GM18505 (cell line): ENCODE measurements at regions not wholly inside any gene's neighbourhood (a gene's known extent, or its start where the extent isn't known, plus 50 kb on each side); places are given as distances from the start of the nearest gene placed in this dataset.
A peak's percentile ranks its signal among the peaks of the same experiment; 100 is the strongest.

Experiments
- ATAC-seq: cut with Tn5 transposase; IDR thresholded peaks from one replicate; pipeline ENCODE4 v1.9.1; 2021; ENCODE audit not compliant: unreplicated experiment
- POLR2A ChIP-seq: IDR thresholded peaks from 4 replicates; pipeline ENCODE4 v1.6.1; 2011; ENCODE audit warnings: borderline replicate concordance; ENCODE audit not compliant: insufficient read depth, insufficient read length; ENCODE audit errors: extremely low read depth

DNA sequence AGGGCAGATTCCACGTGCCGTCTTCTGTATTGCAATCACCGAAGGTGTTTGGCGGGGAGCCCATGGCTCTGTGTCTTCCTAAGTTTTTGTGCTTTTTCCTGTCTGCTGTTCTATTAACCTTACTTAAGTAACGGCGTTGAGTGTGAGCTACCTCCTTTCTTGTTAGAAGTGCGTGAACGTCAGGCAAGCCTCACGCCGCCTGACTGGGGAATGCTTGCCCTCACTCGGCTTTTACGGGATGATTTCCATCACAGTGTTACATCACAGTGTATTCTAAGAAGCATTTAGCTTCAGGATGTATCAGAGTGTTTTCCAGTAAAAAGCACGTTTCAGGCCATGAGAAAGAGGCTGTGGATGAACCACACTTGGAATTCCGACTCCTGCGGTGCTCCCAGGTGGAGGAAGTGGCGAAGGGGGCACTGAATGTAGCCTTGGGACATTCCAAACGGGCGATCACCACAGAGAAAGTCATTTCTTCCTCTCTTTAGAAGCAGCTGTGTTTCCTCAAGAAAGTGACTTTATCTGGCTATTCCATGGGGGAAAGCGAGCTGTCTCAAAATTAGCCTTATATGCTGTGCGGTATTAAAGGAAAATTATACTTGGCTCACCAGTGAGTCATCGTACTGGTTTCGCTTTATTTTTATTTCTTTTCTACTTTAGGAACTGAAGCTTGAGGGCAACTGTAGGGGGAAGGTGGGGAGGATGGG lies 290.7 kb downstream of the KLF6 start:
- TF ChIP-seq POLR2A = no peak
- ATAC-seq = no peak

DNA sequence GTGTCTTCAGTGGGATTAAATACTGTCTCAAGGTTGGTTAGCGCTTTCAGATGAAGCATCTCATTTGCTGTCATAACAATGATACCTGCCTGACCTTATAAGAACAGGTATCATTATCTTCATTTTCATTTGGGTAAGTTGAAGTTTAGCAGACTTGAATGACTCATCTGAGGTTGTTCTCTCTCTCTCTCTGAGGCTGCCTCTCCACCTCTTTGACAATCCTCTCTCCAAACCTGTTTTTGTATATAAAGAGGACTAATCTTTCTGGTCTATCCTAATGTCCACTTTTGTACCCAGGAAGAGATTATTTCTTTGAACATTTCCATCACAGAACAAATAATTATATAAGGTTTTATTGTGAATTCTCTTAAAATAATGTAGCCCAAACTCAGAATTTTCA lies 291.4 kb downstream of the KLF6 start:
- ATAC-seq = no peak
- no peak for TF ChIP-seq POLR2A

DNA sequence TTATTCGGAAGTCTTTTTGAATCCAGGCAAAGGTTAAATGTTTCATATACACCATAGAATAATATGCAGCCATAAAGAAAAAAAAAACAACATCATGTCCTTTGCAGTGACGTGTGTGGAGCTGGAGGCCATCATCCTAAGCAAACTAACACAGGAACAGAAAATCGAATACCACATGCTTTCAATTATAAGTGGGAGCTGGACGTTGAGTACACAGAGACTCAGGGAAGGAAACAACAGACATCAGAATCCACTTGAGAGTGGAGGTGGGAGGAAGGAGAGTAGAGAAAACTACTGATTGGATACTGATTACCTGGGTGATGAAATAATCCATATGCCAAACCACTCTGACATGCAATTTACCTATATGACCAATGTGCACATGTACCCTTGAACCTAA lies 293.4 kb downstream of the KLF6 start:
- no peak for ATAC-seq
- TF ChIP-seq POLR2A = no peak

DNA sequence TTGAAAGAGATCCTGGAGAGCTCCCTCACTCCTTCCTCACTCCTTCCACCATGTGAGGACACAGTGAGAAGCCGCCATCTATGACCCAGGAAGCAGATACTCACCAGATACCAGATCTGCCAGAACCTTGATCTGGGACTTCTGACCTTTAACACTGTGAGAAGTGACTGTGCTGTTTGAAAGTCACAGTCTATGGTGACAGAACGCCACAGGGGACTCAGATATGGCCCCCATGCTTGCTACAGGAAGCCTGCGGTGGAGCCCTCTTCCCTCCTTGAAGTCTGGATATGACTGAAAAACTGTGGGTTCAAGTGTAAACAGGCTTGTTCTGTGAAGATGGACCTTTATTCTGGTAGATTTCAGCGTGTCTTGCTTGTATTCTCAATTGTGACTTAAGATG lies 297.8 kb downstream of the KLF6 start:
- ATAC-seq = no peak
- no peak for TF ChIP-seq POLR2A

DNA sequence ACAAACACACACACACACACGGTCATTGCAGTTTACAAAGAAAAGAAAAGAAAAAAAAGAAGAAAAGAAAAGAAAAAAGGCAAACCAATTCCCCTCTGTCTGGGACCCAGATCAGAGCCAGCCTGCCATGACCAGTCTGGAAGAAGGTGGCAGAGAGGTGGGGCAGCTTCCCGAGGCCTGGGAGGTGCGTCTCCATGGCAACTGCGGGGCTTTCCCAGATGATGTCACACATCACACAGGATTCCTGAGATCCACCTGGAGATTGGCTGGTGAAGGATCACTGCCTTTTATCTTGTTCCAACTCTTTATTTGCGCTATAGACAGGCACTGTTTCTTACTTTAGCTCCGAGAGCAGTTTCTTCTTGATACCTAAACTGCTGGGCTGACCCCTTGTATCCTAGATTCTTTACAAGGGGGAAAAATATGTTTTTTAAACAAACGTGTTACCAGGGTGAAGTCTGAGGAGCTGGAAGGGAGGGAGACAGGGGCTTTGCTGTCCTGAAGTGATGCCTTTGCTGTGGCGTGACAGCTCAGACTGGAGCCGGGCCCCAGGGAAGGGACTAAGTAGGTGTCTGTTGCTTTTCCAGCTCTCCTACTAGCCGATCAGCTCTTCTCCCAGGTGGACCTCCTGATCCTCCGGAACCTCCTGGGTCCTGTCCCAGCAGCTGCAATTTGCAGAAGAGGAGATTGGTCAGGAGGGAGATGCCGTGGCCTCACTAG lies 298.5 kb downstream of the KLF6 start:
- TF ChIP-seq POLR2A = no peak
- ATAC-seq = no peak

DNA sequence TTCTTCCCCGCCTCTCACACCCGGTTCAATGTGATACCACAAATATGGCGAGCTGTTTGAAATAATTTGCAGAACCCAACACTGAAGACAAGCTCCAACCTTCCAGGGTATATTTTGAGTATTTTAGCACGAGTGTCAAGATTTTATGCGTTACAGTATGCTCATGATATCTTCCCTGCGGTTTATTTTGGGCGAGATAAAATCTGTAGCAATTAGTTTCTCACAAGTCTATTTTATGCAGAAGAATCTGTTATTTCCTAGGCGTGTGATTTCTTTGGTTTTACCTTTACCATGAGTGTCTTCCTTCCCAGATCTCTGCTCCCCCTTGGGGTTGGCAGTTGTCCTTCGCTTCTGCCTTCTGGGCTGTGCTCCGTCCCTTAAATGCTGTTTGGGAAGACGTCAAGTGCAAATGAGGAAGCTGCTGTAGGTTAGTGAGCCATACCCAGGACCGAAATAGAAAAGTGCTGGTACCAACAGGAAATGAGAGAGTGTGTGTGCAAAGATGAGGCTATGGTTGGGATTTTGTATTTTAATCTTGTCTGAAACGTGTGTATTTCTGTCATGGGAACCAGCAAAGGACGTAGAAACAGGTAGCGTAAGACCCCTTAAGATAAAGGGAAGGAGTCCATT lies 299.8 kb downstream of the KLF6 start:
- TF ChIP-seq POLR2A = no peak
- ATAC-seq = peak; percentile 71

DNA sequence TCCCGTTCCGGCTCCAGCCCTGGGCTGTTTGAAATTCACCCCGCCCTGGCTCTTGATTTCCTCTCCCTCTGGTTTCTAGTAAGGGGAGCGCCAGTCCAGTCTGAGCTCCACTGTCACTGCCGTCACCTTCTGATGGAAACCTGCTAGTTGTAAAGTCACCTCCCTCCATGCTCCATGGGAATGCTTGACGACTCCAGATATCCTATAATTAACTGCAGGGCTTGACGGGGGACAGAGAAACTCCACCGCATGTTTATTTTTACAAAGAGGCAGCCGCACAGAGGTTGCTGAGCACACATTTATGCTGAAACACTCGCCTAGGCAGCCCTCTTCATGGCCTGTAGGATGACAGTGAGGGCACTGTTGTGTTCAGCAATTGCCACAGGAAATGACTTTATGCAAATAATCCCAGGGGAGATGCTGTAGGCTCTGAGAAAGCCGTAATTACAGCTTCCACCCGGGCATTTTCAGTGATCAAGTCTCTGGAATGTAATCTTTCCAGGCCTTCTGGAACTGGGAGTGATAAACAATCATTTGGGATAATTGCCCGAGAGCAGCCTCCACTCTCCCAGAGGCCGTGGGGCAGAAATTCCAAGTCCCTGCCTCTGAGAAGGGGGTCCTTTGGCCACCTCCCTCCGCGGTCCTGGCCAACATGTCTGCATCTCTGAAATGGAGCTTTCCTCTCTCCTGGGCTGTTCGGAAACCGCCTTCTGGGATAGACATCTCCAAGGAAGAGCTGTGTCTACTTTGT lies 300.5 kb downstream of the KLF6 start:
- ATAC-seq = peak; percentile 67
- no peak for TF ChIP-seq POLR2A

DNA sequence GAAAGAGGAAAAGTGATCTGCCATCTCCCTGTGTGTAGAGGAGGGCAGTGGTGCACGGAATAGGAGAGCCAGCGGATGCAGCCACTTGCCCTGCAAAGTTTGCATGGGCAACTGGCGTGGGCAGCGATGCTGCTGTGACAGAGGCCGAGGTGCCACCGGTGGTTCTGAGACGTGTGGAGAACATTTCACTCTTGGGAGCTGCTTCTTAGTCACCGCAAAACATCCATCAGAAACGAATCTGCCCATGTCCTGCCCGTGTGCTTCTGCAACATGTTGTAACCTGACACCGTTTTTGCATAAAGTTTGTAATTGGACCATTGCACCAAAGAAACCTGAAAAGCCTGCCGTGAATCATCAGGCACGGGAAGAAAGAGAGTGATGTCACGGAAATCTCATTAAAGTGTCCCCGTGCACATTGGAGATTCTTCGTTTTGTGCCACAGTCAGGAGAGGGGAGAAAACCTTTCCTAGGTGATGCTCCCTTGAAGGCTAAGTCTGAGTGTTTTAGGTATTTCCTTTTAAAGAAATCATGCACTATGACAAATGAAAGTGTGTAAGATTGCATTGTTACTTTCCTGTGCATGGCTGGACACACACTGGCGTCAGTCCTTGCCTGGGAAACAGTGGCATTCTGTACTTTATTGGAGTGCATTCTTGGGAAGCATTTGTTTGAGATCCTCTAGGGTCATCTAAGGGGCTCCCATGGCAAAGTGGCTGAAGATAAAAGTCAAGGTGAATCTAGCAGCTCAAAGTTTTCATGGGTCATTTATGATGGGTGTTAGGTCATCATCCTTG lies 302.6 kb downstream of the KLF6 start:
- ATAC-seq = no peak
- no peak for TF ChIP-seq POLR2A

DNA sequence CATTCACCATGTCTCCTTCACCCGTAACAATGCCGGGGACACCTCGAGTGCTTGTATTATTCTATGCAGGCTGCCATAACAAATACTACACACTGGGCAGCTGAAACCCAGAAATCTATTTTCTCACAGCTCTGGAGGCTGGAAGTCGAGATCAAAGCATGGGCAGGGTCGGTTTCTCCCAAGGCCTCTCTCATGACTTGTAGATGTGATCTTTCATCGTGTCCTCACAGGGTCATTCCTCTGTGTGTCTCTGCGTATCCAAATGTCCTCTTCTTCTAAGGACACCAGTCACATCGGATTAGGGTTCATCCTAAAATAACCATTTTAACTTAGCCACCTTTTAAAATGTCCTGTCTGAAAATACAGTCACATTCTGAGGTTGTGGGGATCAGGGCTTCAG lies 303.5 kb downstream of the KLF6 start:
- no peak for ATAC-seq
- no peak for TF ChIP-seq POLR2A

DNA sequence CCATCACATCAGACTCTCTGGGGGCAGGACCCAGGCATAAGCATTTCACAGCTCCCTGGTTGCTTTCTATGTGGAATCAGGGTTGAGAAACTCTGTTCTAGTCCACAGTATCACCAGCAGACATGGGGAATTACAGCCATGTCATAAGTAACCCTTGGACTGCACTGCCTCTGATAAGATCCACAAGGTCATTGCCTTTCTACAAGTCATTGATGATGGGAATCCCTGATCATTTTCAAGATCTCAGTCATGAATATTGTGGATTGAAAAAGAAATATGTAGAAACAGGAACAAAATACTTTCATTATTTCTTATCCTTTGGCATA lies 304.1 kb downstream of the KLF6 start:
- ATAC-seq = no peak
- TF ChIP-seq POLR2A = no peak

DNA sequence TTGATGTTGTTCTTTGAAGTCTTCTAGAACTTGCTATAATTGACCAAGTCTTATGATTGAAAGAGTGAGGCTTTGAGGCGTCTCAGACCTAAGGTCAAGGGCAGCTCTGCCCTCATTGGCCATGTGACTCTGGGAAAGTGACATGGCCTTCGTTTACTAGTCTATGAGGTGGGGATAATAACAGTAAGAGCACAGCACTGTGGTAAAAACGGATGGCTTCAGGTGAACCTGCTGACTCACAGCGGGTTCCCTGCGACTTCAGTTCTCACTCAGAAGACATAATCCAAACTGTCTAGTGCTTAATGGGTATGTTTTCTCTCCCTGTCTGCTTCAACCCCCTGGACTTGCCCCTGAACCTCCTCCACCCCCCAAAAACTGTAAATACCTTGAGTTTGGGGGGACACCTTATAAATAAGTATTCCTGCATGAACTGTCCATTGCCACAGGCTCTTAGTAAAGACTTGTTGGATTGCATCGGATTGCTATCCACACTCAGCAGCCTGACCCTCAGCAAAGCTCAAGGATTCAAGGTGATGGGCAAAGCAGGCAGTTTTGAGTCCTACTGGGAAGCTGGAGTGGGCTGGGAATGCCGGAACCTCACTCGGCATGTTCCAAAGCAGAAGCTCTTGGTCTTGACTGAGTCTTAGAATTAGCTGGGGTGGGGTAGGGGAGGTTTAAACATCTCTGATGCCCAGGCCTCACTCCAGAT lies 304.6 kb downstream of the KLF6 start:
- ATAC-seq = no peak
- no peak for TF ChIP-seq POLR2A

DNA sequence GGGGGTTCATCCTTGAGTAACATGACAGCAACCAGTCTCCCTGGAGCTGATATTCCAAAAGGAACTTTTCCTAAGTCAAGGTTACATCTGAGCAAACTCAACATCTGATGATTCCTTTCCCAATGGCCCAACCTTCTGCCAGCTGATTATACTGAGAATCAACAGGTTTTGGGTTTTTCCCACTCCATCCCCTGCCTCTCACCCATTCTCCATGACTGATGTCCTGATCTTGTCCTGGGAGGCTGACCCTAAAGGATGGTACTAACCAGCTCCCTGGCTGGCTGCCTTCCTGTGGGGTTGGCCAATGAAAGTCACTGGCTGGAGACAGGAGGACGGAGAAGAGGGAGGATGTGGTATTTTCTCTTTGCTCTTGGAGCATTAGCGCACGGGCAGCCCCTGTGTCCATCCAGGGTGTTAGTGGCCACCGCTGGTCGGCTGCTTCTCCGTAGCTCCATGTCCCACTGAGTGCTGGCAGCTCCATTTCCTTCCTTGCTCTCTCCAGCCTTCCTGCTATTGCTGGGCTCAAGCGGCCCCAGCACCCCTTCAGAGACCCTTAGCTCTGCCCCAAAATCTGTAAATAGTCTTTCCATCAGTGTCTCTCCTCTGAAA lies 306.2 kb upstream of the PITRM1 start:
- no peak for ATAC-seq
- no peak for TF ChIP-seq POLR2A
